Neuronal stem cell (in vitro differentiated cells): ENCODE measurements at regions not wholly inside any gene's neighbourhood (a gene's known extent, or its start where the extent isn't known, plus 50 kb on each side); places are given as distances from the start of the nearest gene placed in this dataset.

Source experiments
- DNase-seq: peaks from one replicate; pipeline ENCODE4 v3.0.0-alpha.2; 2013; ENCODE audit warnings: low spot score
- H2AFZ ChIP-seq: one replicate; pipeline ENCODE4 v1.6.1; 2013; ENCODE audit warnings: mild to moderate bottlenecking, low read length, inconsistent platforms
- H2AK5ac ChIP-seq: 2 replicates; pipeline ENCODE4 v1.6.1; 2013; ENCODE audit warnings: low read depth, mild to moderate bottlenecking, inconsistent platforms, low read length, moderate library complexity, mixed read lengths
- H2BK120ac ChIP-seq: 2 replicates; pipeline ENCODE4 v1.6.1; 2013; ENCODE audit warnings: low read depth, mild to moderate bottlenecking, inconsistent platforms, low read length, moderate library complexity, mixed read lengths
- H2BK12ac ChIP-seq: one replicate; pipeline ENCODE4 v1.6.1; 2013; ENCODE audit warnings: low read length, inconsistent platforms
- H2BK15ac ChIP-seq: 2 replicates; pipeline ENCODE4 v1.6.1; 2013; ENCODE audit warnings: mild to moderate bottlenecking, low read length, inconsistent platforms, mixed read lengths
- H2BK5ac ChIP-seq: one replicate; pipeline ENCODE4 v1.6.1; 2013; ENCODE audit warnings: inconsistent platforms, mild to moderate bottlenecking, low read length, moderate library complexity
- H3K14ac ChIP-seq: one replicate; pipeline ENCODE4 v1.6.1; 2013; ENCODE audit warnings: low read length, inconsistent platforms
- H3K18ac ChIP-seq: 2 replicates; pipeline ENCODE4 v1.6.1; 2013; ENCODE audit warnings: low read length, inconsistent platforms
- H3K23ac ChIP-seq: 2 replicates; pipeline ENCODE4 v1.6.1; 2013; ENCODE audit warnings: low read depth, mild to moderate bottlenecking, mixed read lengths, low read length, inconsistent platforms; ENCODE audit not compliant: poor library complexity
- H3K27ac ChIP-seq: replicated peaks from 3 replicates; pipeline ENCODE4 v1.5.1; 2013; ENCODE audit warnings: low read length, inconsistent platforms
- H3K27me3 ChIP-seq, 3 experiments: 2 replicates each; pipeline ENCODE4 v1.6.1; 2013; ENCODE audit warnings: low read length in 3 of 3, mild to moderate bottlenecking in 2 of 3, inconsistent platforms in 1 of 3, low read depth in 1 of 3, mixed read lengths in 1 of 3, moderate library complexity in 1 of 3; ENCODE audit not compliant: control insufficient read depth in 3 of 3, insufficient read depth in 3 of 3
- H3K36me3 ChIP-seq, 2 donors: replicated peaks in 1 of 2; 2 replicates each; pipeline ENCODE4 v1.6.1; 2013; ENCODE audit warnings: low read length in 2 of 2; ENCODE audit not compliant: control insufficient read depth in 2 of 2, insufficient read depth in 2 of 2
- H3K4ac ChIP-seq: 2 replicates; pipeline ENCODE4 v1.6.1; 2013; ENCODE audit warnings: inconsistent platforms, mild to moderate bottlenecking, low read length, moderate library complexity
- H3K4me1 ChIP-seq, 2 donors: 1 replicate in 1 of 2; 2 replicates in 1 of 2; pipeline ENCODE4 v1.6.1; 2013; ENCODE audit warnings: low read length in 2 of 2, low read depth in 1 of 2; ENCODE audit not compliant: control insufficient read depth in 2 of 2, insufficient read depth in 1 of 2
- H3K4me2 ChIP-seq: one replicate; pipeline ENCODE4 v1.6.1; 2013; ENCODE audit warnings: mild to moderate bottlenecking, low read length, inconsistent platforms; ENCODE audit not compliant: insufficient read depth, poor library complexity, severe bottlenecking
- H3K4me3 ChIP-seq, 2 donors: 2 replicates each; pipeline ENCODE4 v1.5.1; 2013; ENCODE audit warnings: low read length in 2 of 2, mild to moderate bottlenecking in 2 of 2, inconsistent platforms in 1 of 2, moderate library complexity in 1 of 2
- H3K79me1 ChIP-seq: one replicate; pipeline ENCODE4 v1.6.1; 2013; ENCODE audit warnings: low read depth, mild to moderate bottlenecking, inconsistent platforms, low read length, moderate library complexity
- H3K9ac ChIP-seq: one replicate; pipeline ENCODE4 v1.6.1; 2013; ENCODE audit warnings: mild to moderate bottlenecking, low read depth, low read length, inconsistent platforms; ENCODE audit not compliant: poor library complexity
- H3K9me3 ChIP-seq, 2 donors: replicated peaks in 1 of 2; 2 replicates each; pipeline versions ENCODE3 to v1.6.1; 2013; ENCODE audit warnings: low read length in 2 of 2, mild to moderate bottlenecking in 2 of 2, inconsistent platforms in 1 of 2, low read depth in 1 of 2, mixed read lengths in 1 of 2, moderate library complexity in 1 of 2; ENCODE audit not compliant: control insufficient read depth in 2 of 2, insufficient read depth in 1 of 2
- H4K8ac ChIP-seq: one replicate; pipeline ENCODE4 v1.6.1; 2013; ENCODE audit warnings: low read depth, mild to moderate bottlenecking, inconsistent platforms, low read length, moderate library complexity
- H4K91ac ChIP-seq: one replicate; pipeline ENCODE4 v1.6.1; 2013; ENCODE audit warnings: low read length, low read depth, mild to moderate bottlenecking, inconsistent platforms; ENCODE audit not compliant: poor library complexity
- WGBS, 2 donors: extraction: QIAGEN DNeasy Blood & Tissue Kit; methylation state at CpG; one replicate each; pipeline ENCODE4 v1.1.7; 2013; ENCODE audit warnings: missing lambda C conversion rate in 2 of 2, mixed read lengths in 1 of 2; ENCODE audit not compliant: insufficient read length in 2 of 2, insufficient replicate concordance in 1 of 2; ENCODE audit errors: extremely low coverage in 2 of 2; 5-methylcytosine and 5-hydroxymethylcytosine counted together

- WGBS, 2 donors, result no CpG with 5 or more reads among the region's 12 CpGs
- Histone ChIP-seq H2AK5ac (peak overlapping the region; percentile 11), H2BK120ac (peak overlapping the region; percentile 16), H4K91ac (no peak overlapping the region), H3K4me1 (no peaks in the 10 kb centered on the region), H2BK12ac (no peak overlapping the region), H3K4ac (no peak overlapping the region), H3K36me3 (no peaks in the 10 kb centered on the region), H3K27ac (no peak overlapping the region), H3K14ac (no peak overlapping the region), H2BK5ac (no peak overlapping the region), H3K4me3 (peak overlapping the region in 1 of 2 donors; percentile 11), H3K79me1 (no peaks in the 10 kb centered on the region), H3K9ac (peak overlapping the region; percentile 74), H4K8ac (no peak overlapping the region), H3K27me3 (peaks cover 0 to 6% (median 0%) of the 10 kb centered on the region in 3 experiments), H3K23ac (no peak overlapping the region), H2BK15ac (no peak overlapping the region), H3K9me3 (peaks cover 0 to 4% of the 10 kb centered on the region in 2 donors), H2AFZ (no peak overlapping the region), H3K18ac (peak overlapping the region; percentile 1), H3K4me2 (no peak overlapping the region)
- no peak for DNase-seq
These were observed 88.1 kb downstream of the MCFD2 start for GRCh38 chr2:46827274-46828134.

GRCh38 chr2:46826569-46827245 is 88.9 kb downstream of the MCFD2 start:
- no peak overlapping the region for H3K23ac ChIP-seq
- peaks cover 0 to 6% (median 0%) of the 10 kb centered on the region in 3 experiments for H3K27me3 ChIP-seq
- no peak for DNase-seq
- peaks cover 0 to 4% of the 10 kb centered on the region in 2 donors for H3K9me3 ChIP-seq
- H3K14ac ChIP-seq, result no peak overlapping the region
- no peak overlapping the region for H4K91ac ChIP-seq
- no CpG with 5 or more reads among the region's 15 CpGs for WGBS, 2 donors
- no peak overlapping the region for H2BK120ac ChIP-seq
- H3K79me1 ChIP-seq, result no peaks in the 10 kb centered on the region
- H3K18ac ChIP-seq, result no peak overlapping the region
- H4K8ac ChIP-seq, result no peak overlapping the region
- H2AFZ ChIP-seq, result no peak overlapping the region
- no peak overlapping the region for H3K4me2 ChIP-seq
- peak overlapping the region; percentile 74 for H3K9ac ChIP-seq
- H2BK15ac ChIP-seq, result no peak overlapping the region
- no peak overlapping the region for H2AK5ac ChIP-seq
- H3K4me1 ChIP-seq, result no peaks in the 10 kb centered on the region
- no peak overlapping the region for H3K27ac ChIP-seq
- H3K4me3 ChIP-seq, result no peak overlapping the region
- H3K4ac ChIP-seq, result no peak overlapping the region
- no peak overlapping the region for H2BK5ac ChIP-seq
- no peaks in the 10 kb centered on the region for H3K36me3 ChIP-seq
- no peak overlapping the region for H2BK12ac ChIP-seq

GRCh38 chr2:46825939-46826568 is 89.6 kb downstream of the MCFD2 start:
- H2AFZ ChIP-seq, result no peak overlapping the region
- no peak overlapping the region for H4K91ac ChIP-seq
- no peak for DNase-seq
- no peak overlapping the region for H3K18ac ChIP-seq
- H3K23ac ChIP-seq, result no peak overlapping the region
- H2BK5ac ChIP-seq, result peak overlapping the region; percentile 4
- H2BK15ac ChIP-seq, result no peak overlapping the region
- H3K9ac ChIP-seq, result no peak overlapping the region
- no peak overlapping the region for H2BK120ac ChIP-seq
- no peak overlapping the region for H3K4me2 ChIP-seq
- no peaks in the 10 kb centered on the region for H3K36me3 ChIP-seq
- H3K27me3 ChIP-seq, result peaks cover 0 to 6% (median 0%) of the 10 kb centered on the region in 3 experiments
- H3K9me3 ChIP-seq, result peaks cover 0 to 4% of the 10 kb centered on the region in 2 donors
- H3K27ac ChIP-seq, result no peak overlapping the region
- no peak overlapping the region for H4K8ac ChIP-seq
- H3K4me3 ChIP-seq, result no peak overlapping the region
- H3K4me1 ChIP-seq, result no peaks in the 10 kb centered on the region
- no CpG with 5 or more reads among the region's 11 CpGs for WGBS, 2 donors
- H3K14ac ChIP-seq, result peak overlapping the region; percentile 61
- no peaks in the 10 kb centered on the region for H3K79me1 ChIP-seq
- no peak overlapping the region for H2BK12ac ChIP-seq
- no peak overlapping the region for H2AK5ac ChIP-seq
- H3K4ac ChIP-seq, result no peak overlapping the region
